ENCODE measurements at regions not wholly inside any gene's neighbourhood (a gene's known extent, or its start where the extent isn't known, plus 50 kb on each side); places are given as distances from the start of the nearest gene placed in this dataset.

DNA sequence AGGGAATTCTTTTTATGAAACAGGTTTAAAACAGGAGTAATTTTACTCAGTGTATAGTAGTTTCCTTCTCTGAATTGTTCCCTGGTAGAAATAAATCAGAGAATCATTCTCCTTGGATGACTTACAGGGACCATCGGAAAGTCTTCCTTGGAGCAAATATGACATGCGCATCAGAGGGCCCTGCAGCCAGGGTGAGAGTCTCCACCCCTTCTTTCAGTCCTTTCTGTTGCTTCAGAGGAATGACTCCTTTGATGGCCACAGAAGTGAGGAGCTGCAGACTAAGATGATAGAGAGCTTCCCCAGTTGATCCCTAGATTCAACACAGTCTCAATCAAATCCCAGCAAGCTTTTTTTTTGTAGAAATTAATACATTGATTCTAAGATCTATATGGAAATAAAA is 294.8 kb upstream of the UMPS start:
- Histone ChIP-seq H3K27me3 (replicated peaks; ENCODE audit: control insufficient read depth, insufficient read depth, low read length) (no peaks in the 10 kb centered on the region), H3K4me1 (no peaks in the 10 kb centered on the region), H3K4me3 (ENCODE audit: low read depth, low read length) (no peak overlapping the region), H3K36me3 (ENCODE audit: control insufficient read depth, insufficient read depth, low read length) (no peaks in the 10 kb centered on the region), H3K9me3 (no peaks in the 10 kb centered on the region)
- Mint-ChIP-seq H3K4me3 (ENCODE audit: unreplicated experiment) (no peak overlapping the region), H3K27me3 (ENCODE audit: insufficient read depth, unreplicated experiment) (no peaks in the 10 kb centered on the region), H3K27ac (ENCODE audit: unreplicated experiment) (no peak overlapping the region), H3K9me3 (ENCODE audit: unreplicated experiment) (no peaks in the 10 kb centered on the region), H3K4me1 (ENCODE audit: low read depth, unreplicated experiment) (peaks cover 7% of the 10 kb centered on the region), H3K36me3 (ENCODE audit: insufficient read depth, unreplicated experiment) (no peaks in the 10 kb centered on the region)
- CTCF ChIA-PET: no interaction called here
- TF ChIP-seq, protein P1, sequence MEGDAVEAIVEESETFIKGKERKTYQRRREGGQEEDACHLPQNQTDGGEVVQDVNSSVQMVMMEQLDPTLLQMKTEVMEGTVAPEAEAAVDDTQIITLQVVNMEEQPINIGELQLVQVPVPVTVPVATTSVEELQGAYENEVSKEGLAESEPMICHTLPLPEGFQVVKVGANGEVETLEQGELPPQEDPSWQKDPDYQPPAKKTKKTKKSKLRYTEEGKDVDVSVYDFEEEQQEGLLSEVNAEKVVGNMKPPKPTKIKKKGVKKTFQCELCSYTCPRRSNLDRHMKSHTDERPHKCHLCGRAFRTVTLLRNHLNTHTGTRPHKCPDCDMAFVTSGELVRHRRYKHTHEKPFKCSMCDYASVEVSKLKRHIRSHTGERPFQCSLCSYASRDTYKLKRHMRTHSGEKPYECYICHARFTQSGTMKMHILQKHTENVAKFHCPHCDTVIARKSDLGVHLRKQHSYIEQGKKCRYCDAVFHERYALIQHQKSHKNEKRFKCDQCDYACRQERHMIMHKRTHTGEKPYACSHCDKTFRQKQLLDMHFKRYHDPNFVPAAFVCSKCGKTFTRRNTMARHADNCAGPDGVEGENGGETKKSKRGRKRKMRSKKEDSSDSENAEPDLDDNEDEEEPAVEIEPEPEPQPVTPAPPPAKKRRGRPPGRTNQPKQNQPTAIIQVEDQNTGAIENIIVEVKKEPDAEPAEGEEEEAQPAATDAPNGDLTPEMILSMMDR (IDR thresholded peaks at IDR 0.05; ENCODE audit: insufficient read depth in 1 of 2, low read depth in 1 of 2, low read length in 1 of 2, severe bottlenecking in 1 of 2, unreplicated experiment in 1 of 2): no peak
- DNase-seq: no peak
- POLR2A ChIA-PET: no interaction called here
- BruUV-seq (replicated peaks): no TSS peak
- intact Hi-C loops (cut with micrococcal nuclease; ENCODE audit: unreplicated experiment): no loop called here

DNA sequence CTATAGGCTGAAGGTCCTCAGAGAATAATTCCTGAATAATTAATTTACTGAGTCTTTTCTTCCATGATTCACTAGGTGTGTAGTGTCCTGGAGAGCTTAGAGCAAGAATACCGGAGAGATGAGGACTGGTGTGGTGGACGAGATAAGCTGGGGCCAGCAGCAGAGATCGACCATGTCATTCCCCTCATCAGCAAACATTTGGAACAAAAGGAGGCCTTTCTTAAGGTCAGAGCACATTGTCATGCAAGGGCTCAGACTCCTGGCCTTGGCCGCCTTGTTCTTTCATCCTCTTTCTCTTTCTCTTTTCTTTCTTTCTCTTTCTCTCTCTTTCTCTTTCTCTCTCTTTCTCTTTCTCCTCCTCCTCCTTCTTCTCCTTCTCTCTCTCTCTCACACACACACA is 291.4 kb upstream of the UMPS start:
- H3K4me3 ChIP-seq (ENCODE audit: low read depth, low read length): no peak overlapping the region
- no peaks in the 10 kb centered on the region for H3K36me3 Mint-ChIP-seq (ENCODE audit: insufficient read depth, unreplicated experiment)
- no peaks in the 10 kb centered on the region for H3K9me3 Mint-ChIP-seq (ENCODE audit: unreplicated experiment)
- BruUV-seq (replicated peaks): no TSS peak
- no peaks in the 10 kb centered on the region for H3K4me1 ChIP-seq
- no peaks in the 10 kb centered on the region for H3K27me3 ChIP-seq (replicated peaks; ENCODE audit: control insufficient read depth, insufficient read depth, low read length)
- H3K9me3 ChIP-seq: no peaks in the 10 kb centered on the region
- H3K36me3 ChIP-seq (ENCODE audit: control insufficient read depth, insufficient read depth, low read length): no peaks in the 10 kb centered on the region
- no peak overlapping the region for H3K4me3 Mint-ChIP-seq (ENCODE audit: unreplicated experiment)
- POLR2A ChIA-PET: no interaction called here
- CTCF ChIA-PET: interaction anchor here (0.6 kb wide), 1 partner anchor 406 kb away, joined by 3 read pairs; no protein-coding TSS in a partner anchor
- no peak overlapping the region for H3K27ac Mint-ChIP-seq (ENCODE audit: unreplicated experiment)
- intact Hi-C loops (cut with micrococcal nuclease; ENCODE audit: unreplicated experiment): no loop called here
- H3K4me1 Mint-ChIP-seq (ENCODE audit: low read depth, unreplicated experiment): peaks cover 7% of the 10 kb centered on the region
- no peak for DNase-seq
- TF ChIP-seq, protein P1 (IDR thresholded peaks at IDR 0.05; ENCODE audit: insufficient read depth in 1 of 2, low read depth in 1 of 2, low read length in 1 of 2, severe bottlenecking in 1 of 2, unreplicated experiment in 1 of 2): no peak
- H3K27me3 Mint-ChIP-seq (ENCODE audit: insufficient read depth, unreplicated experiment): peaks cover under 1% of the 10 kb centered on the region

DNA sequence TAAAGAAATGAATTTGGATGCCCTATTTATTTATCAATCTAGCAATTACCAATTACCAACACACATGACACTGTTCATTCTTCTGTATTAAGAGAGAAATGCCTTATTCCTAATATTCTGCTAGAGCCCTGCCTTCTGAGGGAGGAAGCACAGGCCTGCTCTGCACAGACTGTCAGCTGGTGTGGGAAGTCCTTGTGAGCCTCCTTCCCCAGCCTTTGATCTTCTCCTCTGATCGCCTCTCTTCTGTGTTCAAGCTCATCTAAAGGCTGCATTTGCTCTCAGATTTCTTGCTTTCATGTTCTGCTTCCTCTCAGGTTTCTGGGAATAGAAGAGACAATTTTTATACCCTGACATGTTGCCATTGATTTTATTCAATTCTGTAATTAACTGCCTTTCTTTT is 290.6 kb upstream of the UMPS start:
- no peaks in the 10 kb centered on the region for H3K4me1 ChIP-seq
- TF ChIP-seq, protein P1 (IDR thresholded peaks at IDR 0.05; ENCODE audit: insufficient read depth in 1 of 2, low read depth in 1 of 2, low read length in 1 of 2, severe bottlenecking in 1 of 2, unreplicated experiment in 1 of 2): no peak
- POLR2A ChIA-PET: no interaction called here
- Mint-ChIP-seq H3K4me1 (ENCODE audit: low read depth, unreplicated experiment) (peaks cover 7% of the 10 kb centered on the region), H3K9me3 (ENCODE audit: unreplicated experiment) (no peaks in the 10 kb centered on the region), H3K4me3 (ENCODE audit: unreplicated experiment) (no peak overlapping the region), H3K27me3 (ENCODE audit: insufficient read depth, unreplicated experiment) (peaks cover 4% of the 10 kb centered on the region), H3K36me3 (ENCODE audit: insufficient read depth, unreplicated experiment) (no peaks in the 10 kb centered on the region), H3K27ac (ENCODE audit: unreplicated experiment) (no peak overlapping the region)
- no peaks in the 10 kb centered on the region for H3K27me3 ChIP-seq (replicated peaks; ENCODE audit: control insufficient read depth, insufficient read depth, low read length)
- CTCF ChIA-PET: no interaction called here
- BruUV-seq (replicated peaks): no TSS peak
- no peaks in the 10 kb centered on the region for H3K9me3 ChIP-seq
- intact Hi-C loops (cut with micrococcal nuclease; ENCODE audit: unreplicated experiment): no loop called here
- H3K36me3 ChIP-seq (ENCODE audit: control insufficient read depth, insufficient read depth, low read length): no peaks in the 10 kb centered on the region
- DNase-seq: no peak
- H3K4me3 ChIP-seq (ENCODE audit: low read depth, low read length): no peak overlapping the region
